ENCODE measurements at regions not wholly inside any gene's neighbourhood (a gene's known extent, or its start where the extent isn't known, plus 50 kb on each side); places are given as distances from the start of the nearest gene placed in this dataset.

DNA sequence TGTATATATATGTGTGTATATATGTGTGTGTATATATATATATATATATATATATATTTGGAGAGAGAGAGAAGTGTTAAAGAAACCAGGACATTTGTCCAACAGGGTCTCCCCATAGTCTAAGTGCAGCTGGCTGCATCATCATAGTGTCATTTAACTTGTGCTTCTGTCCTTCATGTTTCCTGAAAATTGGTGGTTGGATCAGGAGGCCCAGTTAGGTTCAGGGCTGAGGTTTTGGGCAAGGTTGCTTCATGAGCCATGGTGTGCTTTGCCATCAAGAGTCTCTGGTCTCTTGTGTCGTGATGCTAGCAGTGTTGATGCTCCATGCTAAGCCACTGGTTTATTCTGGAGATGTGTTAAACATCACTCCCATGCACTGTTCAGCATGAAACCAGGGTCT, 85.3 kb downstream of the C16orf95 start:
- Histone ChIP-seq H3K27me3 (ENCODE audit: insufficient read depth in 3 of 3, low read length in 2 of 3) (peaks cover 0 to 3% (median 0%) of the 10 kb centered on the region in 3 donors), H3K9me3 (no peaks in the 10 kb centered on the region), H3K4me1 (no peaks in the 10 kb centered on the region), H3K4me3 (no peak overlapping the region), H3K27ac (no peak overlapping the region), H3K36me3 (ENCODE audit: insufficient read depth in 1 of 2, low read depth in 1 of 2) (no peaks in the 10 kb centered on the region)
- intact Hi-C loops (cut with DNase I), result no loop called here
- ATAC-seq, result no peak
- WGBS, 3 donors, result 87 to 94% (median 91%) methylated on average over 1 of the region's 1 CpG
- TF ChIP-seq, protein P1, sequence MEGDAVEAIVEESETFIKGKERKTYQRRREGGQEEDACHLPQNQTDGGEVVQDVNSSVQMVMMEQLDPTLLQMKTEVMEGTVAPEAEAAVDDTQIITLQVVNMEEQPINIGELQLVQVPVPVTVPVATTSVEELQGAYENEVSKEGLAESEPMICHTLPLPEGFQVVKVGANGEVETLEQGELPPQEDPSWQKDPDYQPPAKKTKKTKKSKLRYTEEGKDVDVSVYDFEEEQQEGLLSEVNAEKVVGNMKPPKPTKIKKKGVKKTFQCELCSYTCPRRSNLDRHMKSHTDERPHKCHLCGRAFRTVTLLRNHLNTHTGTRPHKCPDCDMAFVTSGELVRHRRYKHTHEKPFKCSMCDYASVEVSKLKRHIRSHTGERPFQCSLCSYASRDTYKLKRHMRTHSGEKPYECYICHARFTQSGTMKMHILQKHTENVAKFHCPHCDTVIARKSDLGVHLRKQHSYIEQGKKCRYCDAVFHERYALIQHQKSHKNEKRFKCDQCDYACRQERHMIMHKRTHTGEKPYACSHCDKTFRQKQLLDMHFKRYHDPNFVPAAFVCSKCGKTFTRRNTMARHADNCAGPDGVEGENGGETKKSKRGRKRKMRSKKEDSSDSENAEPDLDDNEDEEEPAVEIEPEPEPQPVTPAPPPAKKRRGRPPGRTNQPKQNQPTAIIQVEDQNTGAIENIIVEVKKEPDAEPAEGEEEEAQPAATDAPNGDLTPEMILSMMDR (IDR thresholded peaks at IDR 0.05), result no peak
- DNase-seq, result no peak

DNA sequence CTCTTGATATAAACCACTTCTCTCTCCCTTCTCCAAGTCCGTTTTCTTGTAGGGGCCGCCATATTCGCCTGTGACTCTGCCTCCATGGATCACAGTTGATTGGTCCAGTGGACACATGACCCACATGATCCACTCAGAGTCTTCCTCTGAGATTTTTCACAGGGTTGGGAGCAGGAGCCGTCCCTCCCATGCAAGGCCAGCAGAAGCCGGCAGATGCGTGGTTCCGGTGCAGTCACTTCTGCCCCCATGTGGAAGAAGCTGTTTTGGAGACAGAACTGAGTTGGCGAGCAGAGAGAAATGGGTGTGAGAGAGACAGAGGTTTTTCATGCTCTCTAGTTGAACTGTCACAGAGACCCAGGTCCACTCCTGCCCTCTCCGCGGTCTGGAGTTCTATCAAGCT, 83.3 kb downstream of the C16orf95 start:
- H3K4me3 ChIP-seq, result no peak overlapping the region
- no peak for ATAC-seq
- peaks cover 0 to 3% (median 0%) of the 10 kb centered on the region in 3 donors for H3K27me3 ChIP-seq (ENCODE audit: insufficient read depth in 3 of 3, low read length in 2 of 3)
- H3K36me3 ChIP-seq (ENCODE audit: insufficient read depth in 1 of 2, low read depth in 1 of 2), result no peaks in the 10 kb centered on the region
- 50 to 60% (median 53%) methylated on average over 10 of the region's 10 CpGs for WGBS, 3 donors
- H3K9me3 ChIP-seq, result no peaks in the 10 kb centered on the region
- H3K27ac ChIP-seq, result no peak overlapping the region
- intact Hi-C loops (cut with DNase I), result no loop called here
- no peaks in the 10 kb centered on the region for H3K4me1 ChIP-seq
- no peak for DNase-seq
- TF ChIP-seq, protein P1 (IDR thresholded peaks at IDR 0.05), result no peak

DNA sequence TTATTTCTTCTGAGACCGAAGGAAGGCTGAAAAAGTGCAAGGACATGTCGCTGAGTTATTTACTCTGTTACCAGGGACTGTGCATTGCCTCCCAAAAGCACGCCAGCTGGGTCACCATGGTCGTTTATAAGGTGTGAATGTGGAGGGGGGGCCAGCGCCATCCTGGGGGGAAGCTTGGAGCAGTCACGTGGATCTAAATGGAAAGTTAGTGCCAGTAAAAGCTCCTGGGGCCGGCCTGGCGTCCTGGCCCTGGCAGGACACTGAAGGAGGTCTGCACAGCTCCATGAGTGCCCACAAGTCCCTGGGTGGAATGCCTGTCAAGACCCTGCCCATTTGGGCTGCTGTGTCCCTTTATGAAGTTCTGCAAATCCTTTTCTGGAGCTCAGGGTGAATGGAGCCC, 82.6 kb downstream of the C16orf95 start:
- peaks cover 0 to 3% (median 0%) of the 10 kb centered on the region in 3 donors for H3K27me3 ChIP-seq (ENCODE audit: insufficient read depth in 3 of 3, low read length in 2 of 3)

DNA sequence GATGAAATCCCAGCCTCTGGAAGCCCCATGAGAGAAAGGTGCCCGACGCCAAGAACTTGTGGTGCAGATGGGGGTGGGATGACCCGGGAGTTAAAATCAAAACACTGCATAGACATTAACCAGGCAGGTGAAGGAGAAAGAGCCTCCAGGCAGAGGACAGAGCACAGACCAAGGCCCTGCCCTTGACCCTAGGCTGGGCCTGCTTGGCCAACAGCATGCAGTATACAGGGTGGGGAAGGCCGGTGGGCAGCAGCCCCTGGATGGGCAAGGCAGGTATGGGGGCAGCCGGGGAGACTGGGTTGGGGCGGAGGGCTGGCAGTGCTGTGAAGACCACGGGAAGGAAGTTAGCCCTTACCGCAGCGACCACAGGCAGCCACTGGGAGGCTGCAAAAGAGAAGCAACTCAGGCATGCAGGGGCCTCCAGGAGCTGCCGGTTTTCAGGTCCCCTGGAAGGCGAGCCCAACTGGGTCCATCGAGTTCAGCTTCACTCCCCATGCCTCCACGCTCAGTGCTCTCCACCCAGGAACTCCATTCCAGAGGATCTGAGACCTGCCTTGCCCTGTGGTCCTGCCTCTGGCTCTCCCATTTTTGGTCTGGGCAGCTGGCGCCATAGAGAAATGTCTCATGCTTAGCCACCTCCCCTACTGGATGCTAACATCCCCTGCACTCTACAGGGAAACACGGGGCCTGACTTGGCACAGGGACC, 81.2 kb downstream of the C16orf95 start:
- Histone ChIP-seq H3K36me3 (ENCODE audit: insufficient read depth in 1 of 2, low read depth in 1 of 2) (no peaks in the 10 kb centered on the region), H3K4me1 (no peaks in the 10 kb centered on the region), H3K9me3 (no peaks in the 10 kb centered on the region), H3K27me3 (ENCODE audit: insufficient read depth in 3 of 3, low read length in 2 of 3) (peaks cover 0 to 3% (median 0%) of the 10 kb centered on the region in 3 donors), H3K4me3 (no peak overlapping the region), H3K27ac (no peak overlapping the region)
- DNase-seq, result no peak
- no peak for ATAC-seq
- intact Hi-C loops (cut with DNase I), result no loop called here
- 71 to 80% (median 75%) methylated on average over 14 to 15 of the region's 15 CpGs for WGBS, 3 donors
- TF ChIP-seq, protein P1 (IDR thresholded peaks at IDR 0.05), result no peak

More for the DNA sequence above, 82.6 kb downstream of the C16orf95 start:
- ATAC-seq (no peak), DNase-seq (no peak)
- no peaks in the 10 kb centered on the region for H3K4me1 ChIP-seq
- H3K9me3 ChIP-seq, result no peaks in the 10 kb centered on the region
- no peaks in the 10 kb centered on the region for H3K36me3 ChIP-seq (ENCODE audit: insufficient read depth in 1 of 2, low read depth in 1 of 2)
- no peak overlapping the region for H3K27ac ChIP-seq
- TF ChIP-seq, protein P1 (IDR thresholded peaks at IDR 0.05), result no peak
- H3K4me3 ChIP-seq, result no peak overlapping the region
- WGBS, 3 donors, result 39 to 54% (median 51%) methylated on average over 8 of the region's 8 CpGs
- intact Hi-C loops (cut with DNase I), result no loop called here

Measured in psoas muscle (tissue), 7 donors.